DMS53 treated with DMSO at 0.1 percent for 48 hours (cell line): ENCODE measurements at regions not wholly inside any gene's neighbourhood (a gene's known extent, or its start where the extent isn't known, plus 50 kb on each side); places are given as distances from the start of the nearest gene placed in this dataset.
A peak's percentile ranks its signal among the peaks of the same experiment; 100 is the strongest.
"Not testable (repeated sequence)": the region's sequence is repeated elsewhere in the genome, so short reads cannot be mapped to it uniquely, and the experiment has no call there.

Source experiments
- DNase-seq: peaks from one replicate; lab custom pipeline; 2025; ENCODE audit not compliant: unreplicated experiment; lab: John Stamatoyannopoulos, UW

- DNase-seq, result no peak
Observed at GRCh38 chr6:137968901-137969300, 101.8 kb downstream of the TNFAIP3 start.

GRCh38 chr6:137969874-137970273 lies 102.8 kb downstream of the TNFAIP3 start:
- no peak for DNase-seq

- no peak for DNase-seq
Observed at GRCh38 chr6:137970368-137970767, 103.3 kb downstream of the TNFAIP3 start.

- no peak for DNase-seq
Observed at GRCh38 chr6:137973201-137973600, 106.1 kb downstream of the TNFAIP3 start.

GRCh38 chr6:137975188-137975940 lies 108.3 kb downstream of the TNFAIP3 start:
- DNase-seq, result no peak

GRCh38 chr6:137976430-137976829 lies 109.4 kb downstream of the TNFAIP3 start:
- no peak for DNase-seq

- DNase-seq, result no peak
Observed at GRCh38 chr6:137977206-137977605, 110.1 kb downstream of the TNFAIP3 start.

- DNase-seq, result no peak
Observed at GRCh38 chr6:137977814-137978213, 110.8 kb downstream of the TNFAIP3 start.

- no peak for DNase-seq
Observed at GRCh38 chr6:137978252-137978896, 111.3 kb downstream of the TNFAIP3 start.

GRCh38 chr6:137979263-137979662 lies 112.2 kb downstream of the TNFAIP3 start:
- not testable (repeated sequence) for DNase-seq

- no peak for DNase-seq
Observed at GRCh38 chr6:137980777-137981176, 113.7 kb downstream of the TNFAIP3 start.

GRCh38 chr6:137981758-137982157 lies 114.7 kb downstream of the TNFAIP3 start:
- DNase-seq, result no peak

GRCh38 chr6:137982418-137983189 lies 115.5 kb downstream of the TNFAIP3 start:
- DNase-seq, result no peak

GRCh38 chr6:137983269-137983668 lies 116.2 kb downstream of the TNFAIP3 start:
- no peak for DNase-seq

- no peak for DNase-seq
Observed at GRCh38 chr6:137989664-137990063, 117.6 kb downstream of the PERP start.

- no peak for DNase-seq
Observed at GRCh38 chr6:137995371-137995770, 111.8 kb downstream of the PERP start.

- no peak for DNase-seq
Observed at GRCh38 chr6:137998461-137999019, 108.7 kb downstream of the PERP start.

- no peak for DNase-seq
Observed at GRCh38 chr6:137999815-138000214, 107.4 kb downstream of the PERP start.

GRCh38 chr6:138000941-138001340 lies 106.3 kb downstream of the PERP start:
- no peak for DNase-seq

GRCh38 chr6:138001750-138002349 lies 105.4 kb downstream of the PERP start:
- DNase-seq, result peak; percentile 25
